ENCODE measurements at regions not wholly inside any gene's neighbourhood (a gene's known extent, or its start where the extent isn't known, plus 50 kb on each side); places are given as distances from the start of the nearest gene placed in this dataset.

DNA sequence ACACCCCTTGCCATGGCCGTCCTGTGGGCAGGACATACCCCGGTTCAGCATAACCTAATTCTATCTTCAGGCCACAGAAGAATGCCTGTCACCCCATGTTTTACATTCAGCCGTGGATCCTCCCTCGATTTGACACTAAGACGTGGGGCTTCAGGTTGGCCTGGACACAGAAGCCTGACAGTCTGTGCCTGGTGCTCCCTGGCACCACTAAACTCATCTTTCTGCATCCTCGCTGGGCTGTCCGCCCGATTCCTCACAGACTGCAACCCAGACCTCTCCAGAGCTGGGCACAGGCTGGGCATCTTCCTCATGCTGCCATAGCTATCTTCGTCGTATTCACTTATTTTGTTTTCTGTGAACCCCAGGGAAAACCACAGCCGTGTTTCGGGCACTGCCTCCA is 117.8 kb upstream of the IQSEC1 start:
- intact Hi-C loops (cut with DNase I, micrococcal nuclease): no loop called here
- ATAC-seq (ENCODE audit: poor library complexity) (no peak), DNase-seq (no peak)
- H3K27me3 Mint-ChIP-seq: peaks cover 10% of the 10 kb centered on the region
- peaks cover 0 to 22% of the 10 kb centered on the region in 2 experiments for H3K9me3 ChIP-seq (ENCODE audit: control insufficient read depth in 1 of 2, insufficient read depth in 1 of 2, low read length in 2 of 2)
- H3K4me3 Mint-ChIP-seq: no peak overlapping the region
- ChIA-PET POLR2A (no interaction called here), CTCF (no interaction called here)
- H3K27ac Mint-ChIP-seq: no peak overlapping the region
- peaks cover 34% of the 10 kb centered on the region for H3K4me1 ChIP-seq (ENCODE audit: insufficient read depth, low read length)
- H3K36me3 Mint-ChIP-seq (ENCODE audit: low read depth): no peaks in the 10 kb centered on the region
- H3K27me3 ChIP-seq (ENCODE audit: control insufficient read depth in 1 of 2, insufficient read depth in 2 of 2, low read length in 2 of 2): no peaks in the 10 kb centered on the region
- no peaks in the 10 kb centered on the region for H3K36me3 ChIP-seq (ENCODE audit: insufficient read depth, low read length)
- no peak overlapping the region for H3K27ac ChIP-seq (ENCODE audit: low read depth in 1 of 2, low read length in 2 of 2)
- TF ChIP-seq, protein P1, sequence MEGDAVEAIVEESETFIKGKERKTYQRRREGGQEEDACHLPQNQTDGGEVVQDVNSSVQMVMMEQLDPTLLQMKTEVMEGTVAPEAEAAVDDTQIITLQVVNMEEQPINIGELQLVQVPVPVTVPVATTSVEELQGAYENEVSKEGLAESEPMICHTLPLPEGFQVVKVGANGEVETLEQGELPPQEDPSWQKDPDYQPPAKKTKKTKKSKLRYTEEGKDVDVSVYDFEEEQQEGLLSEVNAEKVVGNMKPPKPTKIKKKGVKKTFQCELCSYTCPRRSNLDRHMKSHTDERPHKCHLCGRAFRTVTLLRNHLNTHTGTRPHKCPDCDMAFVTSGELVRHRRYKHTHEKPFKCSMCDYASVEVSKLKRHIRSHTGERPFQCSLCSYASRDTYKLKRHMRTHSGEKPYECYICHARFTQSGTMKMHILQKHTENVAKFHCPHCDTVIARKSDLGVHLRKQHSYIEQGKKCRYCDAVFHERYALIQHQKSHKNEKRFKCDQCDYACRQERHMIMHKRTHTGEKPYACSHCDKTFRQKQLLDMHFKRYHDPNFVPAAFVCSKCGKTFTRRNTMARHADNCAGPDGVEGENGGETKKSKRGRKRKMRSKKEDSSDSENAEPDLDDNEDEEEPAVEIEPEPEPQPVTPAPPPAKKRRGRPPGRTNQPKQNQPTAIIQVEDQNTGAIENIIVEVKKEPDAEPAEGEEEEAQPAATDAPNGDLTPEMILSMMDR (IDR thresholded peaks at IDR 0.05): no peak
- H3K4me3 ChIP-seq (ENCODE audit: low read length): no peak overlapping the region
- H3K9me3 Mint-ChIP-seq: peaks cover 4% of the 10 kb centered on the region
- peaks cover 20% of the 10 kb centered on the region for H3K4me1 Mint-ChIP-seq (ENCODE audit: low read depth)

DNA sequence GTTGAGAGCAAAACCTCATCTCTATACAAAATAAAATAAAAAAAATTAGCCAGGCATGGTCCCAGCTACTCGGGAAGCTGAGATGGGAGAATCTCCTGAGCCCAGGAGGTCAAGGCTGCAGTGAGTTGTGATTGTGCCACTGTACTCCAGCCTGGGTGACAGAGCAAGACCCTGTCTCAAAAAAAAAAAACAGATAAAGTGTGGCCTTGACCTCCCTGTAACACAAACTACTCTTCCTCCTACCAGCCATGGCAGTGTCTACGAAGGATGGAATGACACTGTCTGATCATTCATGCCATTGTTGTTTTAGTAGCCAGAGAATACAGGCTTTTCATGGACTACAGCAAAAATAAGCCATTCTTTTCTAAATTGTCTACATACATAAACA is 117.1 kb upstream of the IQSEC1 start:
- ATAC-seq (ENCODE audit: poor library complexity): no peak
- CTCF ChIA-PET: no interaction called here
- peaks cover 10% of the 10 kb centered on the region for H3K27me3 Mint-ChIP-seq
- H3K27ac Mint-ChIP-seq: no peak overlapping the region
- no peaks in the 10 kb centered on the region for H3K36me3 Mint-ChIP-seq (ENCODE audit: low read depth)
- H3K4me3 Mint-ChIP-seq: no peak overlapping the region
- peaks cover 4% of the 10 kb centered on the region for H3K9me3 Mint-ChIP-seq
- H3K27me3 ChIP-seq (ENCODE audit: control insufficient read depth in 1 of 2, insufficient read depth in 2 of 2, low read length in 2 of 2): no peaks in the 10 kb centered on the region
- POLR2A ChIA-PET: no interaction called here
- H3K9me3 ChIP-seq (ENCODE audit: control insufficient read depth in 1 of 2, insufficient read depth in 1 of 2, low read length in 2 of 2): peaks cover 0 to 22% of the 10 kb centered on the region in 2 experiments
- TF ChIP-seq, protein P1 (IDR thresholded peaks at IDR 0.05): no peak
- intact Hi-C loops (cut with DNase I, micrococcal nuclease): no loop called here
- DNase-seq: no peak
- H3K27ac ChIP-seq (ENCODE audit: low read depth in 1 of 2, low read length in 2 of 2): no peak overlapping the region
- no peak overlapping the region for H3K4me3 ChIP-seq (ENCODE audit: low read length)
- H3K4me1 Mint-ChIP-seq (ENCODE audit: low read depth): peaks cover 14% of the 10 kb centered on the region
- H3K36me3 ChIP-seq (ENCODE audit: insufficient read depth, low read length): no peaks in the 10 kb centered on the region
- H3K4me1 ChIP-seq (ENCODE audit: insufficient read depth, low read length): peaks cover 32% of the 10 kb centered on the region

GRCh38 chr3:13189639-13190377 is 116.6 kb upstream of the IQSEC1 start:
- peaks cover 0 to 22% of the 10 kb centered on the region in 2 experiments for H3K9me3 ChIP-seq (ENCODE audit: control insufficient read depth in 1 of 2, insufficient read depth in 1 of 2, low read length in 2 of 2)
- H3K4me1 Mint-ChIP-seq (ENCODE audit: low read depth): peaks cover 8% of the 10 kb centered on the region
- no peak overlapping the region for H3K27ac ChIP-seq (ENCODE audit: low read depth in 1 of 2, low read length in 2 of 2)
- intact Hi-C loops (cut with DNase I, micrococcal nuclease): no loop called here
- TF ChIP-seq, protein P1 (IDR thresholded peaks at IDR 0.05): no peak
- no peak for ATAC-seq (ENCODE audit: poor library complexity)
- no peak overlapping the region for H3K4me3 ChIP-seq (ENCODE audit: low read length)
- H3K36me3 Mint-ChIP-seq (ENCODE audit: low read depth): no peaks in the 10 kb centered on the region
- no peak overlapping the region for H3K27ac Mint-ChIP-seq
- no peaks in the 10 kb centered on the region for H3K27me3 ChIP-seq (ENCODE audit: control insufficient read depth in 1 of 2, insufficient read depth in 2 of 2, low read length in 2 of 2)
- CTCF ChIA-PET: no interaction called here
- peak in 4 of 14 experiments; percentile 33 to 72 (median 57) for DNase-seq
- H3K9me3 Mint-ChIP-seq: peaks cover 4% of the 10 kb centered on the region
- H3K4me1 ChIP-seq (ENCODE audit: insufficient read depth, low read length): peaks cover 32% of the 10 kb centered on the region
- peaks cover 10% of the 10 kb centered on the region for H3K27me3 Mint-ChIP-seq
- no peaks in the 10 kb centered on the region for H3K36me3 ChIP-seq (ENCODE audit: insufficient read depth, low read length)
- no peak overlapping the region for H3K4me3 Mint-ChIP-seq
- POLR2A ChIA-PET: no interaction called here
